Ishikawa (cell line): ENCODE measurements at regions not wholly inside any gene's neighbourhood (a gene's known extent, or its start where the extent isn't known, plus 50 kb on each side); places are given as distances from the start of the nearest gene placed in this dataset.

Experiments used
- EP300 ChIP-seq: IDR thresholded peaks from 2 replicates; pipeline ENCODE4 v1.6.1; 2012; ENCODE audit warnings: borderline replicate concordance
- REST ChIP-seq: IDR thresholded peaks from 2 replicates; pipeline ENCODE4 v1.6.1; 2012; ENCODE audit warnings: low read depth, mild to moderate bottlenecking
- USF1 ChIP-seq: IDR thresholded peaks from 2 replicates; pipeline ENCODE4 v1.6.1; 2012

- TF ChIP-seq REST (no peak), EP300 (no peak), USF1 (no peak)
These were observed 342.1 kb downstream of the PRR16 start for GRCh38 chr5:120806202-120806601.
